HL-60 (cell line): ENCODE measurements at regions not wholly inside any gene's neighbourhood (a gene's known extent, or its start where the extent isn't known, plus 50 kb on each side); places are given as distances from the start of the nearest gene placed in this dataset.

Experiments used
- CTCF ChIP-seq: IDR thresholded peaks from one replicate; pipeline ENCODE4 v1.5.1; 2011; ENCODE audit warnings: low read length, control low read depth, inconsistent platforms; ENCODE audit not compliant: insufficient read depth
- GABPA ChIP-seq: IDR thresholded peaks from 2 replicates; pipeline ENCODE4 v1.6.1; 2012; ENCODE audit warnings: low read depth
- POLR2AphosphoS5 ChIP-seq: IDR thresholded peaks from 2 replicates; pipeline ENCODE4 v1.6.1; 2012; ENCODE audit warnings: low read depth
- SPI1 ChIP-seq: IDR thresholded peaks from 2 replicates; pipeline ENCODE4 v1.6.1; 2012; ENCODE audit warnings: low read depth, mild to moderate bottlenecking, borderline replicate concordance
- TF ChIP-seq, protein P1 (sequence below): IDR thresholded peaks from 2 replicates; pipeline ENCODE4 v1.6.1; 2012; ENCODE audit warnings: low read depth; ENCODE audit not compliant: insufficient replicate concordance

- TF ChIP-seq CTCF (no peak), POLR2AphosphoS5 (no peak), GABPA (no peak), SPI1 (no peak)
- TF ChIP-seq, protein P1, sequence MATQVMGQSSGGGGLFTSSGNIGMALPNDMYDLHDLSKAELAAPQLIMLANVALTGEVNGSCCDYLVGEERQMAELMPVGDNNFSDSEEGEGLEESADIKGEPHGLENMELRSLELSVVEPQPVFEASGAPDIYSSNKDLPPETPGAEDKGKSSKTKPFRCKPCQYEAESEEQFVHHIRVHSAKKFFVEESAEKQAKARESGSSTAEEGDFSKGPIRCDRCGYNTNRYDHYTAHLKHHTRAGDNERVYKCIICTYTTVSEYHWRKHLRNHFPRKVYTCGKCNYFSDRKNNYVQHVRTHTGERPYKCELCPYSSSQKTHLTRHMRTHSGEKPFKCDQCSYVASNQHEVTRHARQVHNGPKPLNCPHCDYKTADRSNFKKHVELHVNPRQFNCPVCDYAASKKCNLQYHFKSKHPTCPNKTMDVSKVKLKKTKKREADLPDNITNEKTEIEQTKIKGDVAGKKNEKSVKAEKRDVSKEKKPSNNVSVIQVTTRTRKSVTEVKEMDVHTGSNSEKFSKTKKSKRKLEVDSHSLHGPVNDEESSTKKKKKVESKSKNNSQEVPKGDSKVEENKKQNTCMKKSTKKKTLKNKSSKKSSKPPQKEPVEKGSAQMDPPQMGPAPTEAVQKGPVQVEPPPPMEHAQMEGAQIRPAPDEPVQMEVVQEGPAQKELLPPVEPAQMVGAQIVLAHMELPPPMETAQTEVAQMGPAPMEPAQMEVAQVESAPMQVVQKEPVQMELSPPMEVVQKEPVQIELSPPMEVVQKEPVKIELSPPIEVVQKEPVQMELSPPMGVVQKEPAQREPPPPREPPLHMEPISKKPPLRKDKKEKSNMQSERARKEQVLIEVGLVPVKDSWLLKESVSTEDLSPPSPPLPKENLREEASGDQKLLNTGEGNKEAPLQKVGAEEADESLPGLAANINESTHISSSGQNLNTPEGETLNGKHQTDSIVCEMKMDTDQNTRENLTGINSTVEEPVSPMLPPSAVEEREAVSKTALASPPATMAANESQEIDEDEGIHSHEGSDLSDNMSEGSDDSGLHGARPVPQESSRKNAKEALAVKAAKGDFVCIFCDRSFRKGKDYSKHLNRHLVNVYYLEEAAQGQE: no peak
Measured at GRCh38 chr3:71998995-71999673, 214.2 kb upstream of the PROK2 start.
